K562 (cell line): ENCODE measurements at regions not wholly inside any gene's neighbourhood (a gene's known extent, or its start where the extent isn't known, plus 50 kb on each side); places are given as distances from the start of the nearest gene placed in this dataset.

Experiments
- ATAC-seq: fragments of 200-7000 bp; cut with Tn5 transposase; 3 replicates; pipeline ENCODE4 v1.9.1; 2020; ENCODE audit warnings: moderate library complexity
- BruUV-seq: library from RNA; stranded (reverse); fragments of 400-500 nt; replicated peaks from 2 replicates; lab custom pipeline; 2021; lab: Mats Ljungman, UMichigan
- CTCF ChIA-PET: fragments of 300-600 bp; formaldehyde crosslinking; extraction: SDS; loops from one replicate; lab custom pipeline; 2021; ENCODE audit warnings: low intra/inter-chr PET ratio; lab: Yijun Ruan, JAX
- POLR2A ChIA-PET: fragments of 300-600, 350-650 bp; sonication (Branson Sonifier 250); formaldehyde crosslinking; extraction: SDS; loops from one replicate; lab custom pipeline; 2021; ENCODE audit warnings: antibody characterized with exemption, inconsistent platforms; lab: Yijun Ruan, JAX
- DNase-seq, 4 experiments: peaks; one replicate each; pipeline versions ENCODE4 v3.0.0 to v3.0.0-alpha.2; 2011 to 2018; ENCODE audit warnings: low spot score in 3 of 4, mixed read lengths in 3 of 4; ENCODE audit errors: extremely low read depth in 1 of 4
- FAIRE-seq: peaks from 2 replicates; lab custom pipeline; 2011; peaks lifted over from hg19 to GRCh38; lab: Jason Lieb, UNC
- H2AFZ ChIP-seq: 2 replicates; pipeline ENCODE4 v1.6.0; 2011; ENCODE audit warnings: low read depth, low read length, control low read depth, inconsistent platforms
- H3K27ac ChIP-seq: fragments of 200-600 bp; 3 replicates; pipeline ENCODE4 v1.8.0; 2011; ENCODE audit warnings: low read depth, mild to moderate bottlenecking, control low read depth, inconsistent platforms, low read length, moderate library complexity, mixed read lengths; ENCODE audit errors: extremely low read depth
- H3K27me3 ChIP-seq, 2 experiments: fragments of 300-600 bp in 1 of 2; 2 replicates in 1 of 2; 3 replicates in 1 of 2; pipeline versions ENCODE4 v1.6.0 to v1.8.0; 2011; ENCODE audit warnings: inconsistent platforms in 2 of 2, low read length in 2 of 2, mild to moderate bottlenecking in 1 of 2, mixed read lengths in 1 of 2, moderate library complexity in 1 of 2; ENCODE audit not compliant: control insufficient read depth in 2 of 2, insufficient read depth in 2 of 2
- H3K36me3 ChIP-seq: fragments of 300-600 bp; 3 replicates; pipeline ENCODE4 v1.8.0; 2011; ENCODE audit warnings: mild to moderate bottlenecking, low read length, inconsistent platforms; ENCODE audit not compliant: control insufficient read depth, insufficient read depth
- H3K4me1 ChIP-seq, 2 experiments: fragments of 200-600 bp in 1 of 2; replicated peaks in 1 of 2; 2 replicates in 1 of 2; 3 replicates in 1 of 2; pipeline versions ENCODE4 v1.5.1 to v1.8.0; 2011; ENCODE audit warnings: inconsistent platforms in 2 of 2, low read length in 2 of 2, mild to moderate bottlenecking in 1 of 2, mixed read lengths in 1 of 2, moderate library complexity in 1 of 2; ENCODE audit not compliant: control insufficient read depth in 2 of 2, insufficient read depth in 2 of 2
- H3K4me2 ChIP-seq: 2 replicates; pipeline ENCODE4 v1.6.1; 2011; ENCODE audit warnings: low read length, control low read depth, inconsistent platforms, mixed read lengths; ENCODE audit not compliant: insufficient read depth
- H3K4me3 ChIP-seq: fragments of 200-600 bp; sonication (generic), shearing (Covaris generic); 2 replicates; pipeline ENCODE4 v1.5.1; 2016; ENCODE audit warnings: control low read depth, inconsistent platforms
- H3K79me2 ChIP-seq: fragments of 200-600 bp; 3 replicates; pipeline ENCODE4 v1.8.0; 2011; ENCODE audit warnings: low read length, inconsistent platforms; ENCODE audit not compliant: control insufficient read depth, insufficient read depth
- H3K9ac ChIP-seq, 2 experiments: 2 replicates each; pipeline versions ENCODE4 v1.6.0 to v1.6.1; 2011; ENCODE audit warnings: low read depth in 2 of 2, low read length in 2 of 2, control low read depth in 1 of 2, inconsistent platforms in 1 of 2, mild to moderate bottlenecking in 1 of 2, mixed read lengths in 1 of 2; ENCODE audit not compliant: insufficient read depth in 1 of 2
- H3K9me1 ChIP-seq: one replicate; pipeline ENCODE4 v1.6.0; 2011; ENCODE audit warnings: inconsistent platforms, mild to moderate bottlenecking, low read length, moderate library complexity; ENCODE audit not compliant: control insufficient read depth, insufficient read depth
- H3K9me3 ChIP-seq: replicated peaks from 2 replicates; pipeline ENCODE4 v1.5.1; 2011; ENCODE audit warnings: low read depth, low read length, inconsistent platforms; ENCODE audit not compliant: control insufficient read depth, insufficient read depth
- H4K20me1 ChIP-seq: replicated peaks from 2 replicates; pipeline ENCODE4 v1.6.1; 2011; ENCODE audit warnings: low read length, inconsistent platforms, mixed read lengths; ENCODE audit not compliant: control insufficient read depth, insufficient read depth
- HIVEP1 ChIP-seq: fragments of 250-450 bp; sonication (Bioruptor Pico); IDR thresholded peaks from 2 replicates; pipeline ENCODE4 v1.4.0; 2020; ENCODE audit warnings: mild to moderate bottlenecking
- HNRNPLL ChIP-seq: fragments of 200-400 bp; formaldehyde crosslinking; IDR thresholded peaks from 2 replicates; pipeline ENCODE4 v1.6.1; 2017; ENCODE audit warnings: low read length, low read depth, mild to moderate bottlenecking; ENCODE audit not compliant: poor library complexity, severe bottlenecking
- MYNN ChIP-seq, 2 experiments: sonication (generic); formaldehyde crosslinking in 1 of 2; IDR thresholded peaks; 2 replicates each; pipeline versions ENCODE4 v1.5.0 to v1.6.1; 2016 to 2020; ENCODE audit warnings: antibody characterized with exemption in 1 of 2, missing genetic modification reagents in 1 of 2
- PHB ChIP-seq: fragments of 250-450 bp; sonication (Bioruptor Pico); IDR thresholded peaks from 2 replicates; pipeline ENCODE4 v1.5.0; 2021
- POLR2B ChIP-seq: fragments of 450-650 bp; IDR thresholded peaks from 2 replicates; pipeline ENCODE4 v1.6.1; 2018; ENCODE audit warnings: low read depth; ENCODE audit not compliant: partially characterized antibody
- POLR2H ChIP-seq: IDR thresholded peaks from 2 replicates; pipeline ENCODE4 v1.6.1; 2016; ENCODE audit warnings: missing genetic modification characterization, low read depth, mild to moderate bottlenecking, control low read depth, missing compliant biosample characterization, moderate library complexity
- RHOXF2B ChIP-seq: fragments of 250-450 bp; sonication (Bioruptor Pico); conservative IDR thresholded peaks from 2 replicates; pipeline ENCODE4 v1.5.1; 2021
- WGBS: fragments of 100-300 bp; shearing (Covaris generic); methylation state at CpG from one replicate; pipeline ENCODE4 v1.1.6; 2016; ENCODE audit warnings: low coverage, mixed read lengths; ENCODE audit not compliant: insufficient coverage; ENCODE audit errors: missing lambda C conversion rate; 5-methylcytosine and 5-hydroxymethylcytosine counted together
- in situ Hi-C: fragments of 300-500 bp; cut with MboI; formaldehyde crosslinking; loops from 4 replicates; pipeline ENCODE4 v1.15.0; 2018; ENCODE audit warnings: inconsistent platforms, mixed read lengths
- intact Hi-C: fragments of 100-400 bp; cut with micrococcal nuclease; formaldehyde crosslinking; loops from 2 replicates; pipeline ENCODE4 v1.14.2; 2022
- TF ChIP-seq, protein P1 (sequence below), 2 experiments: IDR thresholded peaks in 1 of 2; conservative IDR thresholded peaks in 1 of 2; 2 replicates each; pipeline ENCODE4 v1.6.1; 2016; ENCODE audit warnings: low read depth in 2 of 2, mild to moderate bottlenecking in 1 of 2, missing compliant biosample characterization in 1 of 2, missing genetic modification characterization in 1 of 2, moderate library complexity in 1 of 2
- TF ChIP-seq, protein P2 (sequence below), 2 experiments: fragments of 450-650 bp in 1 of 2; IDR thresholded peaks; 2 replicates each; pipeline ENCODE4 v1.6.1; 2011 to 2017; ENCODE audit warnings: low read depth in 2 of 2, antibody characterized with exemption in 1 of 2, borderline replicate concordance in 1 of 2, low read length in 1 of 2, mild to moderate bottlenecking in 1 of 2, mixed read lengths in 1 of 2; ENCODE audit not compliant: control insufficient read depth in 1 of 2
- TF ChIP-seq, protein P3 (sequence below): fragments of 250-450 bp; sonication (Bioruptor Pico); IDR thresholded peaks from 2 replicates; pipeline ENCODE4 v1.5.0; 2020; ENCODE audit warnings: mild to moderate bottlenecking, borderline replicate concordance
- TF ChIP-seq, protein P4 (sequence below): fragments of 250-450 bp; sonication (Bioruptor Pico); IDR thresholded peaks from 2 replicates; pipeline ENCODE4 v1.6.1; 2021; ENCODE audit warnings: mild to moderate bottlenecking

DNA sequence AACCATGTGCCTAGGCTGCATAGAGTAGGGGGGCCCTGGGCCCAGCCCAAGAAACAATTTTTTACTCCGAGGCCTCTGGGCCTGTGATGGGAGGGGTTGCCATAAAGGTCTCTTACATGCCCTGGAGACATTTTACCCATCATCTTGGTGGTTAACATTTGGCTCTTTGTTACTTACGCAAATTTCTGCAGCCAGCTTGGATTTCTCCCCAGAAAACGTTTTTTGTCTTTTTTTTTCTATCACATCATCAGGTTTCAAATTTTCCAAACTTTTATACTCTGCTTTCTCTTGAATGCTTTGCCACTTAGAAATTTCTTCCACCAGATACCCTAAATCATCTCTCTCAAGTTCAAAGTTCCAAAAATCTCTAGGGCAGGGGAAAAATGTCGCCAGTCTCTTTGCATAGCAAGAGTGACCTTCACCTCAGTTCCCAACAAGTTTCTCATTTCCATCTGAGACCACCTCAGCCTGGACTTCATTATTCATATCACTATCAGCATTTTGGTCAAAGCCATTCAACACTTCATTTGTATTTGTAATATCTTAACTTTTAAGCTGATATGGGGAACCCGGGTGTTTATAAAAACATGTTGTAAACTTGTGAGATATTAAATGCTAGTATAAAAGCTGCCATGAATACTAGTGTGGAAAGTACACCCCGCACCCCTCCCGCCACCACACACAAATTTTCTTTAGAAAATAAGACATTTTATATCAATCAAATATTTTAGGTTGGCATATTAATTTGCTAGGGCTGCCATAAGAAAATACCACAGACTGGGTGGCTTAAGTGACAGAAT is 56.0 kb upstream of the PLSCR4 start:
- no peaks in the 10 kb centered on the region for H3K9me1 ChIP-seq
- no peak for DNase-seq
- BruUV-seq, result no TSS peak
- no peak overlapping the region for H3K9ac ChIP-seq
- no peak overlapping the region for H3K27ac ChIP-seq
- ChIA-PET POLR2A (no interaction called here), CTCF (no interaction called here)
- no peaks in the 10 kb centered on the region for H3K36me3 ChIP-seq
- H3K9me3 ChIP-seq, result no peaks in the 10 kb centered on the region
- H2AFZ ChIP-seq, result no peak overlapping the region
- intact Hi-C loops (no loop called here), in situ Hi-C loops (no loop called here)
- no peak for ATAC-seq
- WGBS, result under 1% methylated on average over 7 of the region's 7 CpGs
- no peaks in the 10 kb centered on the region for H4K20me1 ChIP-seq
- no peak overlapping the region for H3K4me2 ChIP-seq
- H3K79me2 ChIP-seq, result no peaks in the 10 kb centered on the region
- no peaks in the 10 kb centered on the region for H3K4me1 ChIP-seq
- H3K4me3 ChIP-seq, result no peak overlapping the region
- FAIRE-seq, result no peak
- H3K27me3 ChIP-seq, result no peaks in the 10 kb centered on the region
- TF ChIP-seq MYNN (IDR thresholded peaks at IDR 0.05) (no peak), MYNN (CRISPR knock-in tag; IDR thresholded peaks at IDR 0.05) (no peak), PHB (CRISPR knock-in tag) (no peak), HNRNPLL (no peak), POLR2H (tag) (no peak), POLR2B (no peak), HIVEP1 (CRISPR knock-in tag) (no peak), RHOXF2B (CRISPR knock-in tag) (no peak)
- TF ChIP-seq, protein P1, sequence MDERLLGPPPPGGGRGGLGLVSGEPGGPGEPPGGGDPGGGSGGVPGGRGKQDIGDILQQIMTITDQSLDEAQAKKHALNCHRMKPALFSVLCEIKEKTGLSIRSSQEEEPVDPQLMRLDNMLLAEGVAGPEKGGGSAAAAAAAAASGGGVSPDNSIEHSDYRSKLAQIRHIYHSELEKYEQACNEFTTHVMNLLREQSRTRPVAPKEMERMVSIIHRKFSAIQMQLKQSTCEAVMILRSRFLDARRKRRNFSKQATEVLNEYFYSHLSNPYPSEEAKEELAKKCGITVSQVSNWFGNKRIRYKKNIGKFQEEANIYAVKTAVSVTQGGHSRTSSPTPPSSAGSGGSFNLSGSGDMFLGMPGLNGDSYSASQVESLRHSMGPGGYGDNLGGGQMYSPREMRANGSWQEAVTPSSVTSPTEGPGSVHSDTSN (CRISPR knock-in tag; IDR thresholded peaks at IDR 0.05; ENCODE audit: low read depth), result no peak
- TF ChIP-seq, protein P1 (tag; conservative IDR thresholded peaks at IDR 0.05; ENCODE audit: low read depth), result no peak
- TF ChIP-seq, protein P2, sequence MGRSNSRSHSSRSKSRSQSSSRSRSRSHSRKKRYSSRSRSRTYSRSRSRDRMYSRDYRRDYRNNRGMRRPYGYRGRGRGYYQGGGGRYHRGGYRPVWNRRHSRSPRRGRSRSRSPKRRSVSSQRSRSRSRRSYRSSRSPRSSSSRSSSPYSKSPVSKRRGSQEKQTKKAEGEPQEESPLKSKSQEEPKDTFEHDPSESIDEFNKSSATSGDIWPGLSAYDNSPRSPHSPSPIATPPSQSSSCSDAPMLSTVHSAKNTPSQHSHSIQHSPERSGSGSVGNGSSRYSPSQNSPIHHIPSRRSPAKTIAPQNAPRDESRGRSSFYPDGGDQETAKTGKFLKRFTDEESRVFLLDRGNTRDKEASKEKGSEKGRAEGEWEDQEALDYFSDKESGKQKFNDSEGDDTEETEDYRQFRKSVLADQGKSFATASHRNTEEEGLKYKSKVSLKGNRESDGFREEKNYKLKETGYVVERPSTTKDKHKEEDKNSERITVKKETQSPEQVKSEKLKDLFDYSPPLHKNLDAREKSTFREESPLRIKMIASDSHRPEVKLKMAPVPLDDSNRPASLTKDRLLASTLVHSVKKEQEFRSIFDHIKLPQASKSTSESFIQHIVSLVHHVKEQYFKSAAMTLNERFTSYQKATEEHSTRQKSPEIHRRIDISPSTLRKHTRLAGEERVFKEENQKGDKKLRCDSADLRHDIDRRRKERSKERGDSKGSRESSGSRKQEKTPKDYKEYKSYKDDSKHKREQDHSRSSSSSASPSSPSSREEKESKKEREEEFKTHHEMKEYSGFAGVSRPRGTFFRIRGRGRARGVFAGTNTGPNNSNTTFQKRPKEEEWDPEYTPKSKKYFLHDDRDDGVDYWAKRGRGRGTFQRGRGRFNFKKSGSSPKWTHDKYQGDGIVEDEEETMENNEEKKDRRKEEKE (IDR thresholded peaks at IDR 0.05; ENCODE audit: borderline replicate concordance in 1 of 2, control insufficient read depth in 1 of 2, low read depth in 2 of 2, low read length in 1 of 2), result no peak
- TF ChIP-seq, protein P3, sequence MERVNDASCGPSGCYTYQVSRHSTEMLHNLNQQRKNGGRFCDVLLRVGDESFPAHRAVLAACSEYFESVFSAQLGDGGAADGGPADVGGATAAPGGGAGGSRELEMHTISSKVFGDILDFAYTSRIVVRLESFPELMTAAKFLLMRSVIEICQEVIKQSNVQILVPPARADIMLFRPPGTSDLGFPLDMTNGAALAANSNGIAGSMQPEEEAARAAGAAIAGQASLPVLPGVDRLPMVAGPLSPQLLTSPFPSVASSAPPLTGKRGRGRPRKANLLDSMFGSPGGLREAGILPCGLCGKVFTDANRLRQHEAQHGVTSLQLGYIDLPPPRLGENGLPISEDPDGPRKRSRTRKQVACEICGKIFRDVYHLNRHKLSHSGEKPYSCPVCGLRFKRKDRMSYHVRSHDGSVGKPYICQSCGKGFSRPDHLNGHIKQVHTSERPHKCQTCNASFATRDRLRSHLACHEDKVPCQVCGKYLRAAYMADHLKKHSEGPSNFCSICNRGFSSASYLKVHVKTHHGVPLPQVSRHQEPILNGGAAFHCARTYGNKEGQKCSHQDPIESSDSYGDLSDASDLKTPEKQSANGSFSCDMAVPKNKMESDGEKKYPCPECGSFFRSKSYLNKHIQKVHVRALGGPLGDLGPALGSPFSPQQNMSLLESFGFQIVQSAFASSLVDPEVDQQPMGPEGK (CRISPR knock-in tag), result no peak
- TF ChIP-seq, protein P4, sequence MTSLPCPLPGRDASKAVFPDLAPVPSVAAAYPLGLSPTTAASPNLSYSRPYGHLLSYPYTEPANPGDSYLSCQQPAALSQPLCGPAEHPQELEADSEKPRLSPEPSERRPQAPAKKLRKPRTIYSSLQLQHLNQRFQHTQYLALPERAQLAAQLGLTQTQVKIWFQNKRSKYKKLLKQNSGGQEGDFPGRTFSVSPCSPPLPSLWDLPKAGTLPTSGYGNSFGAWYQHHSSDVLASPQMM, result no peak
